Keratinocyte (primary cell): ENCODE measurements at regions not wholly inside any gene's neighbourhood (a gene's known extent, or its start where the extent isn't known, plus 50 kb on each side); places are given as distances from the start of the nearest gene placed in this dataset.

Experiments
- DNase-seq: peaks from one replicate; pipeline ENCODE4 v3.0.0-alpha.2; 2011; ENCODE audit warnings: low read depth, missing footprints, low spot score
- FAIRE-seq: peaks from 2 replicates; lab custom pipeline; 2011; peaks lifted over from hg19 to GRCh38; lab: Jason Lieb, UNC
- H2AFZ ChIP-seq: 2 replicates; pipeline ENCODE4 v1.6.0; 2012; ENCODE audit warnings: low read length, control low read depth, inconsistent platforms; ENCODE audit not compliant: control insufficient read depth
- H3K27ac ChIP-seq: 2 replicates; pipeline ENCODE4 v1.5.1; 2011; ENCODE audit warnings: low read length; ENCODE audit not compliant: control insufficient read depth, insufficient read depth
- H3K27me3 ChIP-seq: 3 replicates; pipeline ENCODE4 v1.6.0; 2011; ENCODE audit warnings: low read length; ENCODE audit not compliant: control insufficient read depth, insufficient read depth; ENCODE audit errors: extremely low read depth
- H3K36me3 ChIP-seq, 2 experiments: 2 replicates in 1 of 2; 3 replicates in 1 of 2; pipeline ENCODE4 v1.5.1; 2011; ENCODE audit warnings: low read length in 2 of 2, mild to moderate bottlenecking in 1 of 2; ENCODE audit not compliant: control insufficient read depth in 2 of 2, insufficient read depth in 2 of 2; ENCODE audit errors: extremely low read depth in 1 of 2
- H3K4me1 ChIP-seq: 3 replicates; pipeline ENCODE4 v1.5.1; 2011; ENCODE audit warnings: low read length; ENCODE audit not compliant: control insufficient read depth, insufficient read depth; ENCODE audit errors: extremely low read depth
- H3K4me2 ChIP-seq: 3 replicates; pipeline ENCODE4 v1.6.0; 2011; ENCODE audit warnings: low read depth, low read length; ENCODE audit not compliant: control insufficient read depth, insufficient read depth; ENCODE audit errors: extremely low read depth
- H3K4me3 ChIP-seq, 3 experiments: fragments of 200-600 bp in 1 of 3; sonication (generic) in 1 of 3; 2 replicates in 2 of 3; 3 replicates in 1 of 3; pipeline ENCODE4 v1.5.1; 2011 to 2016; ENCODE audit warnings: low read length in 3 of 3, mild to moderate bottlenecking in 3 of 3, control low read depth in 2 of 3, inconsistent platforms in 1 of 3, low read depth in 1 of 3, mixed read lengths in 1 of 3, mixed run types in 1 of 3, moderate library complexity in 1 of 3; ENCODE audit not compliant: control insufficient read depth in 2 of 3, insufficient read depth in 2 of 3; ENCODE audit errors: extremely low read depth in 1 of 3
- H3K79me2 ChIP-seq: 2 replicates; pipeline ENCODE4 v1.6.0; 2012; ENCODE audit warnings: low read length; ENCODE audit not compliant: control insufficient read depth, insufficient read depth
- H3K9ac ChIP-seq: 3 replicates; pipeline ENCODE4 v1.6.0; 2011; ENCODE audit warnings: low read length; ENCODE audit not compliant: control insufficient read depth, insufficient read depth; ENCODE audit errors: extremely low read depth
- H3K9me1 ChIP-seq: 3 replicates; pipeline ENCODE4 v1.6.0; 2011; ENCODE audit warnings: low read length; ENCODE audit not compliant: control insufficient read depth, insufficient read depth; ENCODE audit errors: extremely low read depth
- H3K9me3 ChIP-seq: 2 replicates; pipeline ENCODE4 v1.5.1; 2012; ENCODE audit warnings: low read depth, low read length; ENCODE audit not compliant: control insufficient read depth
- H4K20me1 ChIP-seq: 3 replicates; pipeline ENCODE4 v1.6.0; 2011; ENCODE audit warnings: low read length; ENCODE audit not compliant: control insufficient read depth, insufficient read depth; ENCODE audit errors: extremely low read depth
- EZH2 ChIP-seq: IDR thresholded peaks from one replicate; pipeline ENCODE4 v1.6.1; 2012; ENCODE audit warnings: inconsistent platforms, mild to moderate bottlenecking, low read length, moderate library complexity
- dilution Hi-C: fragments of 300-500 bp; cut with MboI; formaldehyde crosslinking; loops from one replicate; pipeline ENCODE4 v1.7.0; 2020; ENCODE audit warnings: low sequenced_read_pairs; ENCODE audit not compliant: extremely low pct_ligation_motif_present
- TF ChIP-seq, protein P1 (sequence below), 3 experiments: IDR thresholded peaks in 1 of 3; conservative IDR thresholded peaks in 1 of 3; optimal IDR thresholded peaks in 1 of 3; 2 replicates in 2 of 3; 3 replicates in 1 of 3; pipeline versions ENCODE3 to v1.5.1; 2011; ENCODE audit warnings: low read length in 3 of 3, mild to moderate bottlenecking in 3 of 3, moderate library complexity in 2 of 3, control low read depth in 1 of 3, inconsistent platforms in 1 of 3; ENCODE audit not compliant: insufficient read depth in 2 of 3; ENCODE audit errors: extremely low read depth in 1 of 3

DNA sequence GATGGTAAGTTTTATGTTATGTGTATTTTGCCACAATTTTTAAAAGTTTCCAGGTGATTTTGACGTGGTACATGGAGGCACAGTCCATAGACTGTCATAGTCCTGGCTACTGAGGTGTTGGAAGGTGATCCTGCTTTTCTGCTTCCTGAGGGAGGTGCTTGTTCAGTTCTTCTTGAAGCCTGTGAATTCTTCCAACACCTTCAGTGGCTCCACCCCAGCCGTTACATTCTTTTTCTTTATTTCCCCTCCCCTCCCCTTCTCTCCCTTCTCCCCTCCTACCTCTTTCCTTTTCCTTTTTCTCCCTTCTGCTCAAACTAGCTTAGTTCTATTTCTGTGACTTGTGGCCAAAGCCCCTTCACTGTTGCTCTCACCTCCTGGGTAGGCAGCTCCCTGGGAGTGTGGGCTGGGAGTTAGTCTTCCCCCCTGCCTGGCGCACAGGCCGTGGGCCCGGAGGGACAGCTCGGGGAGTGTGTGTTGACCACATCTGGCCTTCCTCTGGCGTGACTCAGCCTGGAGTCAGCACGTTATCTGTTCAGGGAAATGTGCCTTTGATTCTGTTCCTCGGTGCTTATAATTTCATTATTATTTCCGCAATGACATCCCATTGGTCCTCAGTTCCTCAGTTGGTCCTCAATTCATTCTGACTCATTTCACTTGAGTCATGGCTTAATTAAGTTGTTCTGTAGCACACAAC, 566.2 kb downstream of the TBC1D22A start:
- no peaks in the 10 kb centered on the region for H4K20me1 ChIP-seq
- no peaks in the 10 kb centered on the region for H3K9me1 ChIP-seq
- H3K4me3 ChIP-seq, result peak overlapping the region in 1 of 3 experiments; percentile 17
- dilution Hi-C loops, result no loop called here
- no peak overlapping the region for H3K4me2 ChIP-seq
- H3K27me3 ChIP-seq, result no peaks in the 10 kb centered on the region
- H3K27ac ChIP-seq, result peak overlapping the region; percentile 61
- TF ChIP-seq EZH2, result no peak
- TF ChIP-seq, protein P1, sequence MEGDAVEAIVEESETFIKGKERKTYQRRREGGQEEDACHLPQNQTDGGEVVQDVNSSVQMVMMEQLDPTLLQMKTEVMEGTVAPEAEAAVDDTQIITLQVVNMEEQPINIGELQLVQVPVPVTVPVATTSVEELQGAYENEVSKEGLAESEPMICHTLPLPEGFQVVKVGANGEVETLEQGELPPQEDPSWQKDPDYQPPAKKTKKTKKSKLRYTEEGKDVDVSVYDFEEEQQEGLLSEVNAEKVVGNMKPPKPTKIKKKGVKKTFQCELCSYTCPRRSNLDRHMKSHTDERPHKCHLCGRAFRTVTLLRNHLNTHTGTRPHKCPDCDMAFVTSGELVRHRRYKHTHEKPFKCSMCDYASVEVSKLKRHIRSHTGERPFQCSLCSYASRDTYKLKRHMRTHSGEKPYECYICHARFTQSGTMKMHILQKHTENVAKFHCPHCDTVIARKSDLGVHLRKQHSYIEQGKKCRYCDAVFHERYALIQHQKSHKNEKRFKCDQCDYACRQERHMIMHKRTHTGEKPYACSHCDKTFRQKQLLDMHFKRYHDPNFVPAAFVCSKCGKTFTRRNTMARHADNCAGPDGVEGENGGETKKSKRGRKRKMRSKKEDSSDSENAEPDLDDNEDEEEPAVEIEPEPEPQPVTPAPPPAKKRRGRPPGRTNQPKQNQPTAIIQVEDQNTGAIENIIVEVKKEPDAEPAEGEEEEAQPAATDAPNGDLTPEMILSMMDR (optimal IDR thresholded peaks at IDR 0.05 in 1 of 3, IDR thresholded peaks at IDR 0.05 in 1 of 3, conservative IDR thresholded peaks at IDR 0.05 in 1 of 3; ENCODE audit: extremely low read depth in 1 of 3, insufficient read depth in 2 of 3, low read length in 3 of 3), result no peak
- H3K4me1 ChIP-seq, result peaks cover 6% of the 10 kb centered on the region
- DNase-seq (peak; percentile 11), FAIRE-seq (no peak)
- H2AFZ ChIP-seq, result peak overlapping the region; percentile 55
- peaks cover 4% of the 10 kb centered on the region for H3K9me3 ChIP-seq
- H3K9ac ChIP-seq, result peak overlapping the region; percentile 51
- H3K79me2 ChIP-seq, result no peaks in the 10 kb centered on the region
- no peaks in the 10 kb centered on the region for H3K36me3 ChIP-seq

DNA sequence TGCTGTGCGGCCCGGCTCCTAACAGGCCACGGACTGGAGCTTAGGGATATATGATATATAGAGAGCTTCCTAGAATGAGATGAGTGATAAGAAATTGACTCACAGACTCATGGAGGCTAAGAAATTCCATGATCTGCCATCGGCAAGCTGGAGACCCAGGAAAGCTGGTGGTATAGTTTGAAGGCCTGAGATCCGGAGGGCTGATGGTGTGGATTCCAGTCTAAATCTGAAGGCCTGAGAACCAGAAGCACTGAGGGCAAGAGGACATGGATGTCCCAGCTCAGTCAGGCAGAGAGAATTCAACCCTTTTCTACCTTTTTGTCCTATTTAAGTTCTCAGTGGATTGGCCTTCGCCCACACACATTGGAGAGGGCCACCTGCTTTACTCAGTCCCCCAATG, 564.8 kb downstream of the TBC1D22A start:
- Histone ChIP-seq H3K27ac (no peak overlapping the region), H3K79me2 (no peaks in the 10 kb centered on the region), H3K9me1 (no peaks in the 10 kb centered on the region), H2AFZ (no peak overlapping the region), H3K27me3 (no peaks in the 10 kb centered on the region), H3K36me3 (no peaks in the 10 kb centered on the region), H3K4me1 (peaks cover 6% of the 10 kb centered on the region), H4K20me1 (no peaks in the 10 kb centered on the region), H3K9me3 (peaks cover 5% of the 10 kb centered on the region), H3K4me3 (no peak overlapping the region), H3K4me2 (no peak overlapping the region), H3K9ac (no peak overlapping the region)
- dilution Hi-C loops, result no loop called here
- no peak for DNase-seq
- TF ChIP-seq, protein P1 (optimal IDR thresholded peaks at IDR 0.05 in 1 of 3, IDR thresholded peaks at IDR 0.05 in 1 of 3, conservative IDR thresholded peaks at IDR 0.05 in 1 of 3; ENCODE audit: extremely low read depth in 1 of 3, insufficient read depth in 2 of 3, low read length in 3 of 3), result no peak
- no peak for TF ChIP-seq EZH2
- no peak for FAIRE-seq
